IMR-90 (cell line): ENCODE measurements at regions not wholly inside any gene's neighbourhood (a gene's known extent, or its start where the extent isn't known, plus 50 kb on each side); places are given as distances from the start of the nearest gene placed in this dataset.

Experiments used
- ATAC-seq: fragments of 200-7000 bp; cut with Tn5 transposase; 2 replicates; pipeline ENCODE4 v1.9.1; 2020; ENCODE audit warnings: low read depth, mild to moderate bottlenecking, moderate library complexity
- BruUV-seq: library from RNA; stranded (reverse); fragments of 400-500 nt; replicated peaks from 2 replicates; lab custom pipeline; 2021; lab: Mats Ljungman, UMichigan
- CTCF ChIA-PET: fragments of 300-600 bp; formaldehyde crosslinking; extraction: SDS; loops from one replicate; lab custom pipeline; 2021; ENCODE audit warnings: antibody characterized with exemption; lab: Yijun Ruan, JAX
- POLR2A ChIA-PET: fragments of 300-600 bp; sonication (Branson Sonifier 250); formaldehyde crosslinking; loops from one replicate; lab custom pipeline; 2022; ENCODE audit warnings: antibody characterized with exemption; ENCODE audit not compliant: unreplicated experiment; lab: Charles Lee
- DNase-seq: peaks from one replicate; pipeline ENCODE4 v3.0.0; 2013
- H2AFZ ChIP-seq: replicated peaks from 2 replicates; pipeline ENCODE3; 2013; ENCODE audit warnings: low read length, mild to moderate bottlenecking; ENCODE audit not compliant: poor library complexity
- H2AK5ac ChIP-seq: 2 replicates; pipeline ENCODE4 v1.6.1; 2013; ENCODE audit warnings: low read depth, low read length, inconsistent platforms
- H2AK9ac ChIP-seq: replicated peaks from 2 replicates; pipeline ENCODE3; 2013; ENCODE audit warnings: mild to moderate bottlenecking, low read depth, low read length, moderate library complexity; ENCODE audit not compliant: poor library complexity
- H2BK120ac ChIP-seq: 2 replicates; pipeline ENCODE4 v1.6.1; 2013; ENCODE audit warnings: low read depth, low read length, inconsistent platforms
- H2BK15ac ChIP-seq: 3 replicates; pipeline ENCODE4 v1.6.1; 2013; ENCODE audit warnings: low read depth, low read length, inconsistent platforms
- H2BK20ac ChIP-seq: 2 replicates; pipeline ENCODE4 v1.6.1; 2013; ENCODE audit warnings: low read depth, mild to moderate bottlenecking, inconsistent platforms, low read length, moderate library complexity
- H2BK5ac ChIP-seq: 2 replicates; pipeline ENCODE4 v1.6.1; 2013; ENCODE audit warnings: mild to moderate bottlenecking, low read depth, low read length, inconsistent platforms; ENCODE audit not compliant: poor library complexity, severe bottlenecking
- H3K14ac ChIP-seq: replicated peaks from 2 replicates; pipeline ENCODE4 v1.6.1; 2013; ENCODE audit warnings: low read depth, low read length, inconsistent platforms
- H3K18ac ChIP-seq: 2 replicates; pipeline ENCODE4 v1.6.1; 2013; ENCODE audit warnings: low read depth, low read length, control low read depth
- H3K23ac ChIP-seq: 2 replicates; pipeline ENCODE4 v1.6.1; 2013; ENCODE audit warnings: low read depth, low read length, inconsistent platforms
- H3K27ac ChIP-seq: 2 replicates; pipeline ENCODE4 v1.5.1; 2013; ENCODE audit warnings: mild to moderate bottlenecking, control low read depth, low read length; ENCODE audit not compliant: insufficient read depth
- H3K27me3 ChIP-seq: 2 replicates; pipeline ENCODE4 v1.6.1; 2013; ENCODE audit warnings: low read length; ENCODE audit not compliant: control insufficient read depth, insufficient read depth
- H3K36me3 ChIP-seq: 2 replicates; pipeline ENCODE4 v1.6.1; 2013; ENCODE audit warnings: low read length, mixed read lengths; ENCODE audit not compliant: control insufficient read depth, insufficient read depth
- H3K4ac ChIP-seq: 2 replicates; pipeline ENCODE4 v1.6.1; 2013; ENCODE audit warnings: low read depth, low read length, inconsistent platforms
- H3K4me1 ChIP-seq: 2 replicates; pipeline ENCODE4 v1.6.1; 2013; ENCODE audit warnings: low read length, mixed read lengths; ENCODE audit not compliant: control insufficient read depth, insufficient read depth
- H3K4me2 ChIP-seq: 2 replicates; pipeline ENCODE4 v1.6.1; 2013; ENCODE audit warnings: low read depth, mild to moderate bottlenecking, control low read depth, low read length, moderate library complexity
- H3K4me3 ChIP-seq: 2 replicates; pipeline ENCODE4 v1.5.1; 2013; ENCODE audit warnings: low read depth, mild to moderate bottlenecking, control low read depth, low read length, moderate library complexity; ENCODE audit not compliant: insufficient read depth
- H3K56ac ChIP-seq: 2 replicates; pipeline ENCODE4 v1.6.1; 2013; ENCODE audit warnings: low read length, inconsistent platforms; ENCODE audit not compliant: insufficient read depth; ENCODE audit errors: extremely low read depth
- H3K79me1 ChIP-seq, 2 experiments: 2 replicates each; pipeline ENCODE4 v1.6.1; 2013; ENCODE audit warnings: low read length in 2 of 2, inconsistent platforms in 1 of 2, low read depth in 1 of 2
- H3K9ac ChIP-seq: 2 replicates; pipeline ENCODE4 v1.6.1; 2013; ENCODE audit warnings: low read depth, low read length, control low read depth
- H3K9me1 ChIP-seq: 2 replicates; pipeline ENCODE4 v1.6.1; 2013; ENCODE audit warnings: low read length, inconsistent platforms; ENCODE audit not compliant: insufficient read depth
- H3K9me3 ChIP-seq: 2 replicates; pipeline ENCODE4 v1.6.1; 2013; ENCODE audit warnings: low read length; ENCODE audit not compliant: control insufficient read depth, insufficient read depth
- H4K20me1 ChIP-seq: 2 replicates; pipeline ENCODE4 v1.6.1; 2013; ENCODE audit warnings: low read length, inconsistent platforms; ENCODE audit not compliant: insufficient read depth
- H4K5ac ChIP-seq: 2 replicates; pipeline ENCODE4 v1.6.1; 2013; ENCODE audit warnings: mild to moderate bottlenecking, low read depth, low read length, control low read depth
- H4K8ac ChIP-seq, 2 experiments: 2 replicates each; pipeline ENCODE4 v1.6.1; 2013; ENCODE audit warnings: low read depth in 2 of 2, low read length in 2 of 2, control low read depth in 1 of 2, inconsistent platforms in 1 of 2
- H4K91ac ChIP-seq: 2 replicates; pipeline ENCODE4 v1.6.1; 2013; ENCODE audit warnings: low read depth, low read length, inconsistent platforms; ENCODE audit not compliant: insufficient read depth
- BHLHE40 ChIP-seq: fragments of 150-350 bp; IDR thresholded peaks from 2 replicates; pipeline ENCODE4 v1.6.1; 2016; ENCODE audit warnings: mild to moderate bottlenecking, low read depth, low read length
- CEBPB ChIP-seq: IDR thresholded peaks from 2 replicates; pipeline ENCODE4 v1.6.1; 2012; ENCODE audit warnings: low read depth, low read length, improper control_type of control experiment
- CHD1 ChIP-seq: IDR thresholded peaks from 2 replicates; pipeline ENCODE4 v1.6.1; 2012; ENCODE audit warnings: low read depth, low read length, improper control_type of control experiment
- ELK1 ChIP-seq: fragments of 150-350 bp; IDR thresholded peaks from 2 replicates; pipeline ENCODE4 v1.6.1; 2016; ENCODE audit warnings: low read depth, mild to moderate bottlenecking, low read length, moderate library complexity, borderline replicate concordance
- FOS ChIP-seq: fragments of 150-350 bp; IDR thresholded peaks from 2 replicates; pipeline ENCODE4 v1.6.1; 2016; ENCODE audit warnings: low read depth, low read length
- MAFK ChIP-seq: IDR thresholded peaks from 2 replicates; pipeline ENCODE4 v1.6.1; 2012; ENCODE audit warnings: low read depth, low read length, improper control_type of control experiment
- MAZ ChIP-seq: IDR thresholded peaks from 2 replicates; pipeline ENCODE4 v1.6.1; 2012; ENCODE audit warnings: low read depth, mild to moderate bottlenecking, low read length, improper control_type of control experiment, moderate library complexity, borderline replicate concordance
- MXI1 ChIP-seq: IDR thresholded peaks from 2 replicates; pipeline ENCODE4 v1.6.1; 2012; ENCODE audit warnings: low read depth, mild to moderate bottlenecking, low read length, moderate library complexity, borderline replicate concordance
- NFE2L2 ChIP-seq: fragments of 150-350 bp; IDR thresholded peaks from 2 replicates; pipeline ENCODE4 v1.6.1; 2016; ENCODE audit warnings: low read depth, mild to moderate bottlenecking, low read length
- POLR2A ChIP-seq: IDR thresholded peaks from 2 replicates; pipeline ENCODE4 v1.6.1; 2012; ENCODE audit warnings: mild to moderate bottlenecking, low read depth, low read length
- RAD21 ChIP-seq: IDR thresholded peaks from 2 replicates; pipeline ENCODE4 v1.6.1; 2012; ENCODE audit warnings: low read length, improper control_type of control experiment
- RCOR1 ChIP-seq: IDR thresholded peaks from 2 replicates; pipeline ENCODE4 v1.6.1; 2012; ENCODE audit warnings: mild to moderate bottlenecking, low read length, improper control_type of control experiment; ENCODE audit not compliant: insufficient replicate concordance
- RFX5 ChIP-seq: IDR thresholded peaks from 2 replicates; pipeline ENCODE4 v1.8.0; 2012; ENCODE audit warnings: low read depth, mild to moderate bottlenecking, low read length, moderate library complexity
- SMC3 ChIP-seq: fragments of 150-350 bp; IDR thresholded peaks from 2 replicates; pipeline ENCODE4 v1.6.1; 2016; ENCODE audit warnings: low read depth, mild to moderate bottlenecking, antibody characterized with exemption, low read length, moderate library complexity
- WGBS, 2 experiments: methylation state at CpG; one replicate each; pipeline versions ENCODE4 v1.1.5 to v1.1.7; 2013; ENCODE audit warnings: missing lambda C conversion rate in 2 of 2; ENCODE audit not compliant: insufficient read length in 1 of 2; ENCODE audit errors: extremely low coverage in 2 of 2; 5-methylcytosine and 5-hydroxymethylcytosine counted together
- dilution Hi-C: fragments of 300-500 bp; cut with HindIII; formaldehyde crosslinking; loops from one replicate; pipeline ENCODE4 v1.14.3; 2018; ENCODE audit warnings: low sequenced_read_pairs; ENCODE audit not compliant: unreplicated experiment
- in situ Hi-C: fragments of 300-500 bp; cut with MboI; formaldehyde crosslinking; loops from 3 replicates; pipeline ENCODE4 v1.14.3; 2019; ENCODE audit warnings: low sequenced_read_pairs, inconsistent platforms, mixed read lengths
- intact Hi-C: fragments of 100-400 bp; cut with micrococcal nuclease; formaldehyde crosslinking; loops from 2 replicates; pipeline ENCODE4 v1.10.0; 2022
- TF ChIP-seq, protein P1 (sequence below): conservative IDR thresholded peaks from 2 replicates; pipeline ENCODE4 v1.5.1; 2012; ENCODE audit warnings: mild to moderate bottlenecking, low read depth, low read length, improper control_type of control experiment
- TF ChIP-seq, protein P2 (sequence below): fragments of 150-350 bp; IDR thresholded peaks from 2 replicates; pipeline ENCODE4 v1.6.1; 2017; ENCODE audit warnings: mild to moderate bottlenecking, antibody characterized with exemption, low read length, low read depth

GRCh38 chr13:37364956-37365355 lies 233.6 kb downstream of the POSTN start:
- ATAC-seq (no peak), DNase-seq (no peak)
- Histone ChIP-seq H2AFZ (no peak overlapping the region), H4K91ac (no peak overlapping the region), H4K5ac (no peak overlapping the region), H2BK120ac (no peak overlapping the region), H3K27me3 (no peaks in the 10 kb centered on the region), H3K79me1 (no peaks in the 10 kb centered on the region), H3K9me1 (no peaks in the 10 kb centered on the region), H4K20me1 (no peaks in the 10 kb centered on the region), H3K4me1 (peaks cover 3% of the 10 kb centered on the region; the same call in 1 of the 2 replicates), H3K9ac (no peak overlapping the region), H2BK15ac (no peak overlapping the region), H3K4me2 (no peak overlapping the region), H3K14ac (no peak overlapping the region), H3K4me3 (no peak overlapping the region), H3K23ac (no peak overlapping the region), H3K9me3 (no peaks in the 10 kb centered on the region), H2BK20ac (no peak overlapping the region), H2BK5ac (no peak overlapping the region), H4K8ac (no peak overlapping the region), H3K18ac (no peak overlapping the region), H2AK5ac (no peak overlapping the region), H3K27ac (no peak overlapping the region), H3K36me3 (no peaks in the 10 kb centered on the region), H2AK9ac (no peak overlapping the region), H3K56ac (no peak overlapping the region), H3K4ac (no peak overlapping the region)
- POLR2A ChIA-PET = no interaction called here
- no CpG with 5 or more reads among the region's 2 CpGs for WGBS, 2 experiments
- no TSS peak for BruUV-seq
- CTCF ChIA-PET = interaction anchor here (0.8 kb wide), 1 partner anchor 21 kb away, joined by 3 read pairs; no protein-coding TSS in a partner anchor
- intact Hi-C loops = no loop called here
- TF ChIP-seq RAD21 = no peak
- TF ChIP-seq FOS = no peak
- no peak for TF ChIP-seq ELK1
- TF ChIP-seq RCOR1 = no peak
- no peak for TF ChIP-seq RFX5
- TF ChIP-seq, protein P1, sequence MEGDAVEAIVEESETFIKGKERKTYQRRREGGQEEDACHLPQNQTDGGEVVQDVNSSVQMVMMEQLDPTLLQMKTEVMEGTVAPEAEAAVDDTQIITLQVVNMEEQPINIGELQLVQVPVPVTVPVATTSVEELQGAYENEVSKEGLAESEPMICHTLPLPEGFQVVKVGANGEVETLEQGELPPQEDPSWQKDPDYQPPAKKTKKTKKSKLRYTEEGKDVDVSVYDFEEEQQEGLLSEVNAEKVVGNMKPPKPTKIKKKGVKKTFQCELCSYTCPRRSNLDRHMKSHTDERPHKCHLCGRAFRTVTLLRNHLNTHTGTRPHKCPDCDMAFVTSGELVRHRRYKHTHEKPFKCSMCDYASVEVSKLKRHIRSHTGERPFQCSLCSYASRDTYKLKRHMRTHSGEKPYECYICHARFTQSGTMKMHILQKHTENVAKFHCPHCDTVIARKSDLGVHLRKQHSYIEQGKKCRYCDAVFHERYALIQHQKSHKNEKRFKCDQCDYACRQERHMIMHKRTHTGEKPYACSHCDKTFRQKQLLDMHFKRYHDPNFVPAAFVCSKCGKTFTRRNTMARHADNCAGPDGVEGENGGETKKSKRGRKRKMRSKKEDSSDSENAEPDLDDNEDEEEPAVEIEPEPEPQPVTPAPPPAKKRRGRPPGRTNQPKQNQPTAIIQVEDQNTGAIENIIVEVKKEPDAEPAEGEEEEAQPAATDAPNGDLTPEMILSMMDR = no peak
- TF ChIP-seq MXI1 = no peak
- no peak for TF ChIP-seq MAFK
- TF ChIP-seq POLR2A = no peak
- no peak for TF ChIP-seq BHLHE40
- no peak for TF ChIP-seq CEBPB
- TF ChIP-seq SMC3 = no peak
- TF ChIP-seq, protein P2, sequence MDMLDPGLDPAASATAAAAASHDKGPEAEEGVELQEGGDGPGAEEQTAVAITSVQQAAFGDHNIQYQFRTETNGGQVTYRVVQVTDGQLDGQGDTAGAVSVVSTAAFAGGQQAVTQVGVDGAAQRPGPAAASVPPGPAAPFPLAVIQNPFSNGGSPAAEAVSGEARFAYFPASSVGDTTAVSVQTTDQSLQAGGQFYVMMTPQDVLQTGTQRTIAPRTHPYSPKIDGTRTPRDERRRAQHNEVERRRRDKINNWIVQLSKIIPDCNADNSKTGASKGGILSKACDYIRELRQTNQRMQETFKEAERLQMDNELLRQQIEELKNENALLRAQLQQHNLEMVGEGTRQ = no peak
- TF ChIP-seq CHD1 = no peak
- no peak for TF ChIP-seq NFE2L2
- no peak for TF ChIP-seq MAZ
- dilution Hi-C loops = no loop called here
- in situ Hi-C loops = no loop called here
